ENCODE measurements at regions not wholly inside any gene's neighbourhood (a gene's known extent, or its start where the extent isn't known, plus 50 kb on each side); places are given as distances from the start of the nearest gene placed in this dataset.

GRCh38 chr7:80070391-80070790 is 64.2 kb upstream of the GNAI1 start:
- TF ChIP-seq EZH2 (IDR thresholded peaks at IDR 0.05) = no peak
- no peak for TF ChIP-seq POLR2AphosphoS5 (IDR thresholded peaks at IDR 0.05; ENCODE audit: borderline replicate concordance, low read depth, low read length)
- no peak for TF ChIP-seq FOXP2 (optimal IDR thresholded peaks at IDR 0.05; ENCODE audit: control extremely low read depth, extremely low read length, insufficient read depth)
